Gastroesophageal sphincter (tissue), 4 donors: ENCODE measurements at regions not wholly inside any gene's neighbourhood (a gene's known extent, or its start where the extent isn't known, plus 50 kb on each side); places are given as distances from the start of the nearest gene placed in this dataset.

Experiments used
- ATAC-seq: fragments of 150-250 bp; one replicate; pipeline ENCODE4 v1.9.1; 2016; ENCODE audit warnings: mild to moderate bottlenecking, moderate library complexity
- H3K27ac ChIP-seq, 4 donors: fragments of 200-600 bp; sonication (generic) in 3 of 4; 1 replicate in 3 of 4; 2 replicates in 1 of 4; pipeline ENCODE4 v1.5.1; 2016 to 2019
- H3K27me3 ChIP-seq: fragments of 200-600 bp; sonication (generic); one replicate; pipeline ENCODE4 v1.5.1; 2019
- H3K36me3 ChIP-seq, 2 donors: fragments of 200-600 bp; sonication (generic); one replicate each; pipeline ENCODE4 v1.5.1; 2019; ENCODE audit warnings: control low read depth in 1 of 2
- H3K4me1 ChIP-seq, 3 donors: fragments of 200-600 bp; sonication (generic); 1 replicate in 2 of 3; 2 replicates in 1 of 3; pipeline ENCODE4 v1.5.1; 2016 to 2019; ENCODE audit warnings: control low read depth in 2 of 3
- H3K4me3 ChIP-seq, 2 donors: fragments of 200-600 bp; sonication (generic); one replicate each; pipeline ENCODE4 v1.5.1; 2019; ENCODE audit warnings: mild to moderate bottlenecking in 1 of 2, moderate library complexity in 1 of 2
- H3K9me3 ChIP-seq, 3 donors: fragments of 200-600 bp; sonication (generic); one replicate each; pipeline ENCODE4 v1.5.1; 2017 to 2019; ENCODE audit warnings: control low read depth in 2 of 3
- CTCF ChIP-seq, 4 experiments: fragments of 200-600 bp in 2 of 4; fragments of 450-650 bp in 2 of 4; sonication (generic) in 1 of 4; IDR thresholded peaks; one replicate each; pipeline ENCODE4 v1.5.1; 2017 to 2019; ENCODE audit warnings: antibody characterized with exemption in 4 of 4, mild to moderate bottlenecking in 2 of 4, moderate library complexity in 2 of 4
- EP300 ChIP-seq: sonication (generic); formaldehyde crosslinking; IDR thresholded peaks from one replicate; pipeline ENCODE4 v1.6.1; 2017; ENCODE audit warnings: antibody characterized with exemption, mild to moderate bottlenecking
- POLR2A ChIP-seq, 2 donors: fragments of 450-650 bp; IDR thresholded peaks; one replicate each; pipeline ENCODE4 v1.6.1; 2017; ENCODE audit warnings: antibody characterized with exemption in 2 of 2, mild to moderate bottlenecking in 2 of 2, moderate library complexity in 1 of 2
- POLR2AphosphoS5 ChIP-seq: sonication (generic); formaldehyde crosslinking; IDR thresholded peaks from one replicate; pipeline ENCODE4 v1.6.1; 2017; ENCODE audit warnings: antibody characterized with exemption
- whole genome bisulfite sequencing, 2 donors: methylation state at CpG; one replicate each; pipeline ENCODE4 v1.1.5; 2018; ENCODE audit warnings: low coverage in 1 of 2; 5-methylcytosine and 5-hydroxymethylcytosine counted together

GRCh38 chr6:68256391-68256790 lies 378.7 kb upstream of the ADGRB3 start:
- H3K9me3 ChIP-seq: no peaks in the 10 kb centered on the region

GRCh38 chr6:68252632-68253031 lies 382.4 kb upstream of the ADGRB3 start:
- 77 to 95% methylated on average over 2 of the region's 2 CpGs for WGBS, 2 donors
- ATAC-seq: no peak

More at GRCh38 chr6:68256391-68256790, 378.7 kb upstream of the ADGRB3 start:
- Histone ChIP-seq H3K27me3 (no peaks in the 10 kb centered on the region), H3K36me3 (no peaks in the 10 kb centered on the region), H3K27ac (no peak overlapping the region), H3K4me1 (no peaks in the 10 kb centered on the region), H3K4me3 (no peak overlapping the region)
- 63 to 83% methylated on average over 1 to 2 of the region's 2 CpGs for WGBS, 2 donors
- no peak for ATAC-seq
- TF ChIP-seq POLR2AphosphoS5 (no peak), CTCF (IDR thresholded peaks at IDR 0.05) (no peak), EP300 (no peak), POLR2A (IDR thresholded peaks at IDR 0.05) (no peak)

GRCh38 chr6:68247782-68248181 lies 387.3 kb upstream of the ADGRB3 start:
- TF ChIP-seq POLR2A (IDR thresholded peaks at IDR 0.05) (no peak), EP300 (no peak), CTCF (IDR thresholded peaks at IDR 0.05) (no peak), POLR2AphosphoS5 (no peak)
- Histone ChIP-seq H3K9me3 (no peaks in the 10 kb centered on the region), H3K4me1 (no peaks in the 10 kb centered on the region), H3K36me3 (no peaks in the 10 kb centered on the region), H3K4me3 (no peak overlapping the region), H3K27ac (no peak overlapping the region), H3K27me3 (no peaks in the 10 kb centered on the region)
- no peak for ATAC-seq
- 80 to 95% methylated on average over 4 of the region's 4 CpGs for WGBS, 2 donors

More at GRCh38 chr6:68252632-68253031, 382.4 kb upstream of the ADGRB3 start:
- Histone ChIP-seq H3K4me1 (no peaks in the 10 kb centered on the region), H3K9me3 (no peaks in the 10 kb centered on the region), H3K4me3 (no peak overlapping the region), H3K27ac (no peak overlapping the region), H3K36me3 (no peaks in the 10 kb centered on the region), H3K27me3 (no peaks in the 10 kb centered on the region)
- no peak for TF ChIP-seq POLR2AphosphoS5
- no peak for TF ChIP-seq POLR2A (IDR thresholded peaks at IDR 0.05)
- no peak for TF ChIP-seq CTCF (IDR thresholded peaks at IDR 0.05)
- no peak for TF ChIP-seq EP300

- TF ChIP-seq POLR2A (IDR thresholded peaks at IDR 0.05): no peak
- no peak for TF ChIP-seq EP300
- no peak for TF ChIP-seq CTCF (IDR thresholded peaks at IDR 0.05)
- TF ChIP-seq POLR2AphosphoS5: no peak
- no peak overlapping the region for H3K4me3 ChIP-seq
- no peak for ATAC-seq
- H3K36me3 ChIP-seq: no peaks in the 10 kb centered on the region
- H3K27ac ChIP-seq: no peak overlapping the region
- no peaks in the 10 kb centered on the region for H3K27me3 ChIP-seq
- no peaks in the 10 kb centered on the region for H3K9me3 ChIP-seq
- H3K4me1 ChIP-seq: no peaks in the 10 kb centered on the region
These were observed 394.4 kb upstream of the ADGRB3 start for GRCh38 chr6:68240726-68241125.

- TF ChIP-seq CTCF (IDR thresholded peaks at IDR 0.05) (no peak), POLR2A (IDR thresholded peaks at IDR 0.05) (no peak), EP300 (no peak), POLR2AphosphoS5 (no peak)
- no peak for ATAC-seq
- no peak overlapping the region for H3K27ac ChIP-seq
- H3K9me3 ChIP-seq: no peaks in the 10 kb centered on the region
- H3K4me3 ChIP-seq: no peak overlapping the region
- H3K36me3 ChIP-seq: no peaks in the 10 kb centered on the region
- no peaks in the 10 kb centered on the region for H3K27me3 ChIP-seq
- 59 to 69% methylated on average over 2 of the region's 2 CpGs for WGBS, 2 donors
- no peaks in the 10 kb centered on the region for H3K4me1 ChIP-seq
These were observed 396.0 kb upstream of the ADGRB3 start for GRCh38 chr6:68239034-68239433.
